ENCODE measurements at regions not wholly inside any gene's neighbourhood (a gene's known extent, or its start where the extent isn't known, plus 50 kb on each side); places are given as distances from the start of the nearest gene placed in this dataset.

GRCh38 chr14:95449131-95449530 is 67.3 kb downstream of the SYNE3 start:
- TF ChIP-seq, protein P1, sequence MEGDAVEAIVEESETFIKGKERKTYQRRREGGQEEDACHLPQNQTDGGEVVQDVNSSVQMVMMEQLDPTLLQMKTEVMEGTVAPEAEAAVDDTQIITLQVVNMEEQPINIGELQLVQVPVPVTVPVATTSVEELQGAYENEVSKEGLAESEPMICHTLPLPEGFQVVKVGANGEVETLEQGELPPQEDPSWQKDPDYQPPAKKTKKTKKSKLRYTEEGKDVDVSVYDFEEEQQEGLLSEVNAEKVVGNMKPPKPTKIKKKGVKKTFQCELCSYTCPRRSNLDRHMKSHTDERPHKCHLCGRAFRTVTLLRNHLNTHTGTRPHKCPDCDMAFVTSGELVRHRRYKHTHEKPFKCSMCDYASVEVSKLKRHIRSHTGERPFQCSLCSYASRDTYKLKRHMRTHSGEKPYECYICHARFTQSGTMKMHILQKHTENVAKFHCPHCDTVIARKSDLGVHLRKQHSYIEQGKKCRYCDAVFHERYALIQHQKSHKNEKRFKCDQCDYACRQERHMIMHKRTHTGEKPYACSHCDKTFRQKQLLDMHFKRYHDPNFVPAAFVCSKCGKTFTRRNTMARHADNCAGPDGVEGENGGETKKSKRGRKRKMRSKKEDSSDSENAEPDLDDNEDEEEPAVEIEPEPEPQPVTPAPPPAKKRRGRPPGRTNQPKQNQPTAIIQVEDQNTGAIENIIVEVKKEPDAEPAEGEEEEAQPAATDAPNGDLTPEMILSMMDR (IDR thresholded peaks at IDR 0.05; ENCODE audit: extremely low read depth in 1 of 2, insufficient read depth in 1 of 2, low read depth in 1 of 2, low read length in 2 of 2): no peak
- TF ChIP-seq POLR2A (IDR thresholded peaks at IDR 0.05; ENCODE audit: low read depth, low read length) (no peak), FOS (IDR thresholded peaks at IDR 0.05; ENCODE audit: borderline replicate concordance, insufficient read depth, low read length) (no peak), JUN (IDR thresholded peaks at IDR 0.05; ENCODE audit: borderline replicate concordance, insufficient read depth, insufficient read length, low read depth) (no peak), MAX (IDR thresholded peaks at IDR 0.05; ENCODE audit: insufficient read depth, insufficient read length) (no peak), POLR2AphosphoS5 (IDR thresholded peaks at IDR 0.05; ENCODE audit: insufficient read depth, low read depth, low read length) (no peak)

Measured in endothelial cell of umbilical vein (primary cell).